Gastroesophageal sphincter (tissue), 3 donors: ENCODE measurements at regions not wholly inside any gene's neighbourhood (a gene's known extent, or its start where the extent isn't known, plus 50 kb on each side); places are given as distances from the start of the nearest gene placed in this dataset.

Experiments
- POLR2A ChIP-seq, 2 donors: fragments of 450-650 bp; IDR thresholded peaks; one replicate each; pipeline ENCODE4 v1.6.1; 2017; ENCODE audit warnings: antibody characterized with exemption in 2 of 2, mild to moderate bottlenecking in 2 of 2, moderate library complexity in 1 of 2
- POLR2AphosphoS5 ChIP-seq: sonication (generic); formaldehyde crosslinking; IDR thresholded peaks from one replicate; pipeline ENCODE4 v1.6.1; 2017; ENCODE audit warnings: antibody characterized with exemption
- TF ChIP-seq, protein P1 (sequence below), 4 experiments: fragments of 200-600 bp in 2 of 4; fragments of 450-650 bp in 2 of 4; sonication (generic) in 1 of 4; IDR thresholded peaks; one replicate each; pipeline ENCODE4 v1.5.1; 2017 to 2019; ENCODE audit warnings: antibody characterized with exemption in 4 of 4, mild to moderate bottlenecking in 2 of 4, moderate library complexity in 2 of 4

DNA sequence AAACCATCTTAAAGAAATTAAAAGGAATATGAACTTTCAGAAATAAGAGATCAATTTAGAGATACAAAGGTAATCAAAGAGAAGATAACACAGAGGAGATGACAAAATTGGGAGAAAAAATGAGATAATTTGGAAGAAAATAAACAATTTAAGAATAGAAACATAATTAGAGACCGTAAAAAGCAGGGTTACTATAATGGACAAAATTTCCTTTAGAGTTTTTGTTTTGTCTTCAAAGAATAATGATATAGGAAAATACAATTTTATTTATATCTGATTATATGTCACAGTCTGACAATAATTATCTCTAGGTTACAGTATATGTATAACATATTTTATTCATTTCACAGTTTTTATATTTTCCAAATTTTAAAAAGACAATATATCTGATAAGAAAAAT, 716.4 kb upstream of the ZNF804A start:
- TF ChIP-seq POLR2AphosphoS5, result no peak
- TF ChIP-seq, protein P1, sequence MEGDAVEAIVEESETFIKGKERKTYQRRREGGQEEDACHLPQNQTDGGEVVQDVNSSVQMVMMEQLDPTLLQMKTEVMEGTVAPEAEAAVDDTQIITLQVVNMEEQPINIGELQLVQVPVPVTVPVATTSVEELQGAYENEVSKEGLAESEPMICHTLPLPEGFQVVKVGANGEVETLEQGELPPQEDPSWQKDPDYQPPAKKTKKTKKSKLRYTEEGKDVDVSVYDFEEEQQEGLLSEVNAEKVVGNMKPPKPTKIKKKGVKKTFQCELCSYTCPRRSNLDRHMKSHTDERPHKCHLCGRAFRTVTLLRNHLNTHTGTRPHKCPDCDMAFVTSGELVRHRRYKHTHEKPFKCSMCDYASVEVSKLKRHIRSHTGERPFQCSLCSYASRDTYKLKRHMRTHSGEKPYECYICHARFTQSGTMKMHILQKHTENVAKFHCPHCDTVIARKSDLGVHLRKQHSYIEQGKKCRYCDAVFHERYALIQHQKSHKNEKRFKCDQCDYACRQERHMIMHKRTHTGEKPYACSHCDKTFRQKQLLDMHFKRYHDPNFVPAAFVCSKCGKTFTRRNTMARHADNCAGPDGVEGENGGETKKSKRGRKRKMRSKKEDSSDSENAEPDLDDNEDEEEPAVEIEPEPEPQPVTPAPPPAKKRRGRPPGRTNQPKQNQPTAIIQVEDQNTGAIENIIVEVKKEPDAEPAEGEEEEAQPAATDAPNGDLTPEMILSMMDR (IDR thresholded peaks at IDR 0.05), result no peak
- TF ChIP-seq POLR2A (IDR thresholded peaks at IDR 0.05), result no peak
